Tibial nerve (tissue), 4 donors: ENCODE measurements at regions not wholly inside any gene's neighbourhood (a gene's known extent, or its start where the extent isn't known, plus 50 kb on each side); places are given as distances from the start of the nearest gene placed in this dataset.

Source experiments
- EP300 ChIP-seq, 2 donors: sonication (generic); formaldehyde crosslinking; IDR thresholded peaks; one replicate each; pipeline ENCODE4 v1.6.1; 2017; ENCODE audit warnings: antibody characterized with exemption in 2 of 2, mild to moderate bottlenecking in 1 of 2
- TF ChIP-seq, protein P1 (sequence below), 5 experiments: fragments of 200-600 bp in 3 of 5; fragments of 450-650 bp in 2 of 5; sonication (generic) in 3 of 5; IDR thresholded peaks; one replicate each; pipeline ENCODE4 v1.5.1; 2016 to 2019; ENCODE audit warnings: antibody characterized with exemption in 5 of 5, mild to moderate bottlenecking in 3 of 5, moderate library complexity in 2 of 5

DNA sequence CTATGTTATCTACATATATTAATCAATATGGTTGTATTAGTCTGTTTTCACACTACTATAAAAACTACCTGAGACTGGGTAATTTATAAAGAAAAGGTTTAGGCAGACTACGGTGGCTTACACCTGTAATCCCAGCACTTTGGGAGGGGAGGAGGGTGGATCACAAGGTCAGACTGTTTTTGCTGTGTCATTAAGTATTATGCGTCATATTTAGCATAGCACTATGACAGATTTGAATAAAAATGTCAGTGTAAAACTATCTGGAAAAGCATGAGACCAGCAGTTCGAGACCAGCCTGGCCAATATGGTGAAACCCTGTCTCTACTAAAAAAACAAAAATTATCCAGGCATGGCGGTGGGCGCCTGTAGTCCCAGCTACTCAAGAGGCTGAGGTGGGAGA lies 209.7 kb upstream of the ARHGAP24 start:
- TF ChIP-seq EP300 (IDR thresholded peaks at IDR 0.05), result no peak
- TF ChIP-seq, protein P1, sequence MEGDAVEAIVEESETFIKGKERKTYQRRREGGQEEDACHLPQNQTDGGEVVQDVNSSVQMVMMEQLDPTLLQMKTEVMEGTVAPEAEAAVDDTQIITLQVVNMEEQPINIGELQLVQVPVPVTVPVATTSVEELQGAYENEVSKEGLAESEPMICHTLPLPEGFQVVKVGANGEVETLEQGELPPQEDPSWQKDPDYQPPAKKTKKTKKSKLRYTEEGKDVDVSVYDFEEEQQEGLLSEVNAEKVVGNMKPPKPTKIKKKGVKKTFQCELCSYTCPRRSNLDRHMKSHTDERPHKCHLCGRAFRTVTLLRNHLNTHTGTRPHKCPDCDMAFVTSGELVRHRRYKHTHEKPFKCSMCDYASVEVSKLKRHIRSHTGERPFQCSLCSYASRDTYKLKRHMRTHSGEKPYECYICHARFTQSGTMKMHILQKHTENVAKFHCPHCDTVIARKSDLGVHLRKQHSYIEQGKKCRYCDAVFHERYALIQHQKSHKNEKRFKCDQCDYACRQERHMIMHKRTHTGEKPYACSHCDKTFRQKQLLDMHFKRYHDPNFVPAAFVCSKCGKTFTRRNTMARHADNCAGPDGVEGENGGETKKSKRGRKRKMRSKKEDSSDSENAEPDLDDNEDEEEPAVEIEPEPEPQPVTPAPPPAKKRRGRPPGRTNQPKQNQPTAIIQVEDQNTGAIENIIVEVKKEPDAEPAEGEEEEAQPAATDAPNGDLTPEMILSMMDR (IDR thresholded peaks at IDR 0.05), result no peak
